ENCODE measurements at regions not wholly inside any gene's neighbourhood (a gene's known extent, or its start where the extent isn't known, plus 50 kb on each side); places are given as distances from the start of the nearest gene placed in this dataset.

- no peak for DNase-seq (ENCODE audit: low read depth, low spot score)
Measured at GRCh38 chr14:82116721-82117120, 583.1 kb upstream of the SEL1L start.

- DNase-seq (ENCODE audit: low read depth, low spot score), result no peak
Measured at GRCh38 chr14:82122655-82123054, 589.0 kb upstream of the SEL1L start.

GRCh38 chr14:82124511-82124910 lies 590.9 kb upstream of the SEL1L start:
- DNase-seq (ENCODE audit: low read depth, low spot score), result no peak

DNA sequence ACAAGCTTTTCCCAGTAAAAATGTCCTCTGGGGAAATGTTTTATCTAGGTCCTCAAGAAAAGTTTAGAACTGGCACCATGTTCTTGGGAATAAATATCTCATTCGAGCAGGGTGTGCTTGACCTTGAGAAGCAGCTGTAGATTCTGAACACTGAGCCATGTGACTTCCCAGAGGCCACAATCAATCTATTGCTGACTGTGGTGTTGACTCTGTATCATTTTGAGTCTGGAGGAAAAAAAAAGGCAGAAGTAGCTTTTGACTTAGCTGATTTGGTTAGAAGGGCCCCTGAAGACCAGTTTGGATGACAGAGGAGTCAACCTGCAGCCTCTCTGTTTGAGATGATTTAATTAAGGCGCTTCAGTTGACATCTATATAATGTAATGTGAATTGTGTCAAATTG lies 592.4 kb upstream of the SEL1L start:
- no peak for DNase-seq (ENCODE audit: low read depth, low spot score)

- DNase-seq (ENCODE audit: low read depth, low spot score), result no peak
Measured at GRCh38 chr14:82134411-82134810, 600.8 kb upstream of the SEL1L start.

DNA sequence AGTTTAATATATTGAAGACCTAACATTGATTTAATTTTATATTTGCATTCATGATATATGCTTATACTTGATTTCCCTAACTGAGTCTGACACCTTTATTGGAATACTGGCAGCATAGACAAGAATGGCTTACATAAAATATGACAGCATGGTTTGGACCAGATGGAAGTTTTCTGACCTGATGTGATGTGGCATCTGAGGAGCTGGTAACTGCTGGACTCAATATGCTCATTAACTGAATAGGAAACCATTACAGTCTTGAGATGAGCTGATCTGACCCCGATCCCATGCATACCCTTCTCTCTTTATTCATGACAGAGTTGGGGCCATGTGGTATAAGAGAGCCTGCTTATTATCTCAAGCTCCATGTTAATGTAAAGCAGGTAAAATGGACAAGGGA lies 604.8 kb upstream of the SEL1L start:
- no peak for DNase-seq (ENCODE audit: low read depth, low spot score)

DNA sequence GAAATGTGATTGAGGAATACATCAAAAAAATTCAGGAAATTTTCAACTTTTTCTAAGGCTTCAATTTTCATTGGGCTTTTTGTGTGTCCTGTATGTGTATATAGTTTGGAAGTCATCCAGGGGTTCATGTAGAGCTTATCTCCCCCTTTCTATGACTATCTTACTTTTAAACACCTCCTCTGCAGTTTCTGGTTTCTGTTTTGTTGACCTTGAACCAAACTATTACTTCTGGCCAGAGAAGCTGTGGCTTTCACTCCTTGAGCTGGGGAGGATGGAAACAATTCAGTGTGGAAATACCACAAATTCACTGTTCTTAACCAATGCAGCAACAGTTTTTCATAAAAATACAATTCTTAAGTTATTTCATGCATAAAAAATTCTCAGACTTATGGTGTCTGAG lies 613.2 kb upstream of the SEL1L start:
- DNase-seq (ENCODE audit: low read depth, low spot score), result no peak

- no peak for DNase-seq (ENCODE audit: low read depth, low spot score)
Measured at GRCh38 chr14:82153689-82154088, 620.0 kb upstream of the SEL1L start.

GRCh38 chr14:82159624-82160023 lies 626.0 kb upstream of the SEL1L start:
- DNase-seq (ENCODE audit: low read depth, low spot score), result no peak

GRCh38 chr14:82180139-82180538 lies 646.5 kb upstream of the SEL1L start:
- no peak for DNase-seq (ENCODE audit: low read depth, low spot score)

DNA sequence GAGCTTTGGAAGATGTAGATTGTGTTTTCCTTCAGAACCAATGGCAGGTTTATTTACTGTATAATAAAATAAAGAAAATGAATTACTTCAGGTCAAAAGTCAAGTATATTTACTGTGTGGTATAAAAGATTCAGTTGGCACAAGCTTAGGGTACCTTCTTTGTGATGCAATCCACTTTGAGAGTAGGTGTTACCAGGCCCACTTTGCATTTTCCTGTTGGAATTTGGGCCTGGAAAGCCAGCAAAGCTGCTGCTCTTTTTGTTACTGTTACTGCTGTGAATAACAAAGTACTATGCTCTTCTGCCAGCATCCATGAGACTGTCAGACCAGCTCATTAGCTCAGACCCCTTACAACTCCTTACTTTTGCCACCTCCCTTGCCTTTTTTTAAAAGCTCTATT lies 649.0 kb upstream of the SEL1L start:
- DNase-seq (ENCODE audit: low read depth, low spot score), result no peak

GRCh38 chr14:82190742-82191141 lies 657.1 kb upstream of the SEL1L start:
- no peak for DNase-seq (ENCODE audit: low read depth, low spot score)

- DNase-seq (ENCODE audit: low read depth, low spot score), result no peak
Measured at GRCh38 chr14:82192387-82192786, 658.7 kb upstream of the SEL1L start.

DNA sequence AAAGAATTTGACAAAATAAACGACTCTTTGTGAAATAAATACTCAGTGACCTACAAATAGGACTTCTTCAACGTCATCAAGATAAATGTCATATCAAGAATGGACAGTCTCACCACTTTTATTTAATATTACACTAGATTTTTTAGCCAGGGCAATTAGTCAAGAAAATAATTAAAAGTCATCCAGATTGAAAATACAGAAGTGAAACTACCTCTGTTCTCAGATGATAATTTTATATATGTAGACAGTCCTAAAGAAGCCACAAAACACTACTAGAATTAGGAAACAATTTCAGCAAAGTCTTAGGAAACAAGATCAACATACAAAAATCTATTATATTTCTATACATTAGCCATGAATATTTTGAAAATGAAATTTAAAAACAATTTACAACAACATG lies 689.6 kb upstream of the SEL1L start:
- DNase-seq (ENCODE audit: low read depth, low spot score), result no peak

DNA sequence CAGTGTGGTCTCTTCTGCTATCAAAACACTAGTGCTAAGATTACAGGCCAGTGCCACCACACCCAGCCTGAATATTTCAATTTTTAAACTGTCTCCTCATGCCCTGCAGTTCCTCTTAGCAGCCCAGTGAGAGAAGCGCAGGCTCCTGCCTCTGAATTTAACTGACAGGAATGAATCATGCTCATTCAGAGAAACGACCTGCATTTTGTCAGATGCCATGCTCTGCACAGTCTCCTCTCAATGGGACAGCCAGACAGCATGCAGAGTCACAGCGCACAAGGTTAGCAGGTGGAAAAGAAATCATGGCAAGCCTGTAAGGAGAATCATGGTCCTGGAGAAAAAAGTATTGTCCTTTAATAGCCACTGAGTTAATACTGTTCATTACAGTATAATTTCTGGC lies 691.0 kb upstream of the SEL1L start:
- no peak for DNase-seq (ENCODE audit: low read depth, low spot score)

GRCh38 chr14:82230748-82231147 lies 697.1 kb upstream of the SEL1L start:
- no peak for DNase-seq (ENCODE audit: low read depth, low spot score)

DNA sequence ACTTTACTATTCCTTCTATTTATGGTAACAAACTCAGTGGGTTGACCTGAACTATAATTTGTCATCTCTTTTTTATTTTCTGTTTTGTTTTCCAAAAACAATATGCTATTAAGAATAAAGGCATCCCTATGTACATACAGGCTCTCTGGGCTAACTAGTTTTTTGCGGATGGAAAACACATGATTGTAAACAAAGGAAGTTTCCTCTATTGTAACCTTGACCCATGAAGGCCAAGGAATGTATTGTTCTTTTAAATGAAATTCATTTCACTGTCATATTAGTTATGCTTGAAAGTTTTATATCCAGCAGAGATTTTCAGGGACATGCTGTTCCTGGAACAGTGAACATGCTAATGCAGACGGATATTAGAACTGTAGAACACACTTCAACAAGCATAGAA lies 705.0 kb upstream of the SEL1L start:
- DNase-seq (ENCODE audit: low read depth, low spot score), result no peak

DNA sequence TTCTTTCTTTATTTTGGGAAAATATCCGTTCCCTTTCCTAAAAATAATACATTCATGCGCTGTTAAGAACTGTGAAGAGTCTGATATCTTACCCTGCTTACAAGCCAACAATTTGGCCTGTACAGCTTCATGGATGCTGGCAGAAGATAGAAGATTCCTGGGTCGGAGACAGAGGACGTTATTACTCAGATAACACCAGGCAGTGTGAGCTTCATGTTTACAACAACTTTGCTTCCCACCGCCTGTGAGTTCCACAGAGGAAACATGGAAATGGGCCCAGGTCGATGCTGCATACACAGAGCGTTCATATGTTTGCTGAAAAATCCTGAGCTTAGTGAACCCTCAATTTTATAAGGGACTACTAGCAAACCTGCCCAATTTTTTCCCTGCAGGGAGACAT lies 705.6 kb upstream of the SEL1L start:
- DNase-seq (ENCODE audit: low read depth, low spot score), result no peak

GRCh38 chr14:82244791-82245190 lies 711.1 kb upstream of the SEL1L start:
- no peak for DNase-seq (ENCODE audit: low read depth, low spot score)

GRCh38 chr14:82251494-82251893 lies 717.8 kb upstream of the SEL1L start:
- no peak for DNase-seq (ENCODE audit: low read depth, low spot score)

- no peak for DNase-seq (ENCODE audit: low read depth, low spot score)
Measured at GRCh38 chr14:82270286-82270685, 736.6 kb upstream of the SEL1L start.

- DNase-seq (ENCODE audit: low read depth, low spot score), result no peak
Measured at GRCh38 chr14:82298811-82299210, 765.2 kb upstream of the SEL1L start.

DNA sequence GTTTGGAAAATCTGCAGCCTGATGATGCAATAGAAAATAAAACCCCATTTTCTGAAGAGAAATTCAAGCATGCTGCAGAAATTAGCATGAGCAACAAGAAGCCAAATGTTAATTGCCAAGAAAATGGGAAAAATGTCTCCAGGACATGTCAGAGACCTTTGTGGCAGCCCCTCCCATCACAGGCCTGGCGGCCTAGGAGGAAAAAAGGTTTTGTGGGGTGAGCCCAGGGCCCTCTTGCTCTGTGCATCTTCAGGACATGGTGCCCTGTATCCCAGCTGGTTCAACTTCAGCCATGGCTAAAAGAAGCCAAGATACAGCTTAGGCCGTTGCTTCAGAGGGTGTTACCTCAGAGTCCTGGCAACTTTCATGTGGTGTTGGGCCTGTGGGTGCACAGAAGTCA lies 775.5 kb upstream of the SEL1L start:
- DNase-seq (ENCODE audit: low read depth, low spot score), result no peak

- no peak for DNase-seq (ENCODE audit: low read depth, low spot score)
Measured at GRCh38 chr14:82313889-82314288, 780.2 kb upstream of the SEL1L start.

GRCh38 chr14:82328442-82328841 lies 794.8 kb upstream of the SEL1L start:
- DNase-seq (ENCODE audit: low read depth, low spot score), result no peak

Data from brain pericyte (primary cell).